WTC11 (cell line): ENCODE measurements at regions not wholly inside any gene's neighbourhood (a gene's known extent, or its start where the extent isn't known, plus 50 kb on each side); places are given as distances from the start of the nearest gene placed in this dataset.

Source experiments
- ATAC-seq: fragments of 200-7000 bp; cut with Tn5 transposase; 2 replicates; pipeline ENCODE4 v1.10.0; 2021; ENCODE audit warnings: mild to moderate bottlenecking, moderate library complexity
- CTCF ChIA-PET: fragments of 300-600 bp; sonication (Branson Sonifier 250); formaldehyde crosslinking; loops from one replicate; lab custom pipeline; 2021; ENCODE audit warnings: antibody characterized with exemption; lab: Charles Lee
- POLR2A ChIA-PET: fragments of 350-600 bp; sonication (Branson Sonifier 250); formaldehyde crosslinking; loops from one replicate; lab custom pipeline; 2021; ENCODE audit warnings: antibody characterized with exemption; lab: Charles Lee
- DNase-seq: peaks from one replicate; pipeline ENCODE4 v3.0.0; 2021; ENCODE audit warnings: low spot score
- H3K27ac Mint-ChIP-seq: 2 replicates; pipeline ENCODE4 v1.8.0; 2021; ENCODE audit warnings: mixed read lengths
- H3K27me3 Mint-ChIP-seq: 2 replicates; pipeline ENCODE4 v1.8.0; 2021; ENCODE audit warnings: low read depth, mild to moderate bottlenecking, moderate library complexity, mixed read lengths
- H3K36me3 Mint-ChIP-seq: 2 replicates; pipeline ENCODE4 v1.8.0; 2021; ENCODE audit warnings: mixed read lengths
- H3K4me1 Mint-ChIP-seq: 2 replicates; pipeline ENCODE4 v1.8.0; 2022; ENCODE audit warnings: mixed read lengths
- H3K4me3 Mint-ChIP-seq: 2 replicates; pipeline ENCODE4 v1.8.0; 2021; ENCODE audit warnings: mild to moderate bottlenecking, moderate library complexity, mixed read lengths
- H3K9me3 Mint-ChIP-seq: 2 replicates; pipeline ENCODE4 v1.8.0; 2021; ENCODE audit warnings: mixed read lengths
- E2F1 ChIP-seq: sonication (generic); formaldehyde crosslinking; IDR thresholded peaks from 2 replicates; pipeline ENCODE4 v1.8.0; 2022; ENCODE audit warnings: mild to moderate bottlenecking, missing genetic modification reagents
- EMX1 ChIP-seq: fragments of 250-450 bp; sonication (Bioruptor Pico); IDR thresholded peaks from 2 replicates; pipeline ENCODE4 v1.8.0; 2021; ENCODE audit warnings: mild to moderate bottlenecking
- ERG ChIP-seq: fragments of 250-450 bp; sonication (Bioruptor Pico); IDR thresholded peaks from 2 replicates; pipeline ENCODE4 v1.8.0; 2021; ENCODE audit warnings: mild to moderate bottlenecking
- FOXK1 ChIP-seq: sonication (generic); formaldehyde crosslinking; IDR thresholded peaks from 2 replicates; pipeline ENCODE4 v1.8.0; 2022; ENCODE audit warnings: mild to moderate bottlenecking, moderate library complexity, missing genetic modification reagents
- FOXP4 ChIP-seq: sonication (generic); formaldehyde crosslinking; IDR thresholded peaks from 2 replicates; pipeline ENCODE4 v1.8.0; 2022; ENCODE audit warnings: mild to moderate bottlenecking, missing genetic modification reagents
- JUN ChIP-seq: sonication (generic); formaldehyde crosslinking; IDR thresholded peaks from 2 replicates; pipeline ENCODE4 v1.8.0; 2023; ENCODE audit warnings: mild to moderate bottlenecking, missing genetic modification reagents
- MYBL2 ChIP-seq: sonication (generic); formaldehyde crosslinking; IDR thresholded peaks from 2 replicates; pipeline ENCODE4 v1.8.1; 2023; ENCODE audit warnings: mild to moderate bottlenecking, moderate library complexity, missing genetic modification reagents
- NFE2L1 ChIP-seq: sonication (generic); formaldehyde crosslinking; IDR thresholded peaks from 2 replicates; pipeline ENCODE4 v1.8.1; 2023; ENCODE audit warnings: missing genetic modification reagents
- NFYB ChIP-seq: sonication (generic); formaldehyde crosslinking; conservative IDR thresholded peaks from 2 replicates; pipeline ENCODE4 v1.8.0; 2022; ENCODE audit warnings: low read depth, missing genetic modification reagents
- NR3C1 ChIP-seq: sonication (generic); formaldehyde crosslinking; conservative IDR thresholded peaks from 2 replicates; pipeline ENCODE4 v1.8.1; 2023; ENCODE audit warnings: low read depth, mild to moderate bottlenecking, missing genetic modification reagents
- OVOL2 ChIP-seq: fragments of 250-450 bp; sonication (Bioruptor Pico); IDR thresholded peaks from 2 replicates; pipeline ENCODE4 v1.9.0; 2021; ENCODE audit warnings: mild to moderate bottlenecking, borderline replicate concordance
- RELA ChIP-seq: sonication (generic); formaldehyde crosslinking; IDR thresholded peaks from 2 replicates; pipeline ENCODE4 v1.8.1; 2022; ENCODE audit warnings: missing genetic modification reagents, mild to moderate bottlenecking, borderline replicate concordance
- RORB ChIP-seq: fragments of 250-450 bp; sonication (Bioruptor Pico); IDR thresholded peaks from 2 replicates; pipeline ENCODE4 v1.9.0; 2021; ENCODE audit warnings: mild to moderate bottlenecking
- SMAD3 ChIP-seq: sonication (generic); formaldehyde crosslinking; IDR thresholded peaks from 2 replicates; pipeline ENCODE4 v1.8.0; 2022; ENCODE audit warnings: missing genetic modification reagents, mild to moderate bottlenecking, borderline replicate concordance
- STAT6 ChIP-seq: sonication (generic); formaldehyde crosslinking; conservative IDR thresholded peaks from 2 replicates; pipeline ENCODE4 v1.8.1; 2023; ENCODE audit warnings: mild to moderate bottlenecking, low read depth, missing genetic modification reagents, moderate library complexity
- TEAD1 ChIP-seq: sonication (generic); formaldehyde crosslinking; IDR thresholded peaks from 2 replicates; pipeline ENCODE4 v1.8.0; 2022; ENCODE audit warnings: mild to moderate bottlenecking, missing genetic modification reagents
- ZNF263 ChIP-seq: sonication (generic); formaldehyde crosslinking; IDR thresholded peaks from 2 replicates; pipeline ENCODE4 v1.8.1; 2022; ENCODE audit warnings: low read depth, mild to moderate bottlenecking, moderate library complexity, missing genetic modification reagents
- ZNF281 ChIP-seq: sonication (generic); formaldehyde crosslinking; IDR thresholded peaks from 2 replicates; pipeline ENCODE4 v1.8.0; 2023; ENCODE audit warnings: mild to moderate bottlenecking, missing genetic modification reagents
- ZNF396 ChIP-seq: fragments of 250-450 bp; sonication (Bioruptor Pico); IDR thresholded peaks from 2 replicates; pipeline ENCODE4 v1.8.0; 2021; ENCODE audit warnings: mild to moderate bottlenecking, moderate library complexity, borderline replicate concordance
- ZNF671 ChIP-seq: fragments of 250-450 bp; sonication (Bioruptor Pico); IDR thresholded peaks from 2 replicates; pipeline ENCODE4 v1.8.0; 2021; ENCODE audit warnings: mild to moderate bottlenecking

GRCh38 chr7:41222746-41223145 is 480.1 kb downstream of the INHBA start:
- H3K4me1 Mint-ChIP-seq = peaks cover 8% of the 10 kb centered on the region
- no peak overlapping the region for H3K27ac Mint-ChIP-seq
- H3K36me3 Mint-ChIP-seq = no peaks in the 10 kb centered on the region
- DNase-seq (no peak), ATAC-seq (no peak)
- no peaks in the 10 kb centered on the region for H3K9me3 Mint-ChIP-seq
- ChIA-PET POLR2A (no interaction called here), CTCF (interaction anchor here (0.6 to 0.9 kb wide), 2 partner anchors 482 to 510 kb away, joined by 3 read pairs; no protein-coding TSS in a partner anchor)
- peaks cover 56% of the 10 kb centered on the region for H3K27me3 Mint-ChIP-seq
- H3K4me3 Mint-ChIP-seq = no peak overlapping the region
- no peak for TF ChIP-seq TEAD1 (CRISPR knock-in tag)
- no peak for TF ChIP-seq FOXK1 (CRISPR knock-in tag)
- no peak for TF ChIP-seq ZNF281
- no peak for TF ChIP-seq EMX1 (CRISPR knock-in tag)
- no peak for TF ChIP-seq JUN (CRISPR knock-in tag)
- TF ChIP-seq RELA = no peak
- no peak for TF ChIP-seq NR3C1 (CRISPR knock-in tag)
- TF ChIP-seq FOXP4 = no peak
- no peak for TF ChIP-seq SMAD3 (CRISPR knock-in tag)
- TF ChIP-seq ZNF396 (CRISPR knock-in tag) = no peak
- TF ChIP-seq OVOL2 (CRISPR knock-in tag) = no peak
- TF ChIP-seq NFYB (CRISPR knock-in tag) = no peak
- no peak for TF ChIP-seq MYBL2
- TF ChIP-seq NFE2L1 (CRISPR knock-in tag) = no peak
- TF ChIP-seq RORB = no peak
- no peak for TF ChIP-seq STAT6 (CRISPR knock-in tag)
- TF ChIP-seq E2F1 (CRISPR knock-in tag) = no peak

GRCh38 chr7:41220266-41220665 is 482.6 kb downstream of the INHBA start:
- Mint-ChIP-seq H3K27me3 (peaks cover 81% of the 10 kb centered on the region), H3K4me3 (no peak overlapping the region), H3K4me1 (peaks cover 8% of the 10 kb centered on the region), H3K27ac (no peak overlapping the region), H3K36me3 (no peaks in the 10 kb centered on the region), H3K9me3 (no peaks in the 10 kb centered on the region)
- no peak for ATAC-seq
- CTCF ChIA-PET = interaction anchor here (1.0 to 1.8 kb wide), 2 partner anchors 95 to 485 kb away, joined by 3 to 6 read pairs; no protein-coding TSS in a partner anchor
- no peak for DNase-seq
- no peak for TF ChIP-seq ERG (CRISPR knock-in tag)
- no peak for TF ChIP-seq ZNF263 (CRISPR knock-in tag)
- no peak for TF ChIP-seq FOXP4
- no peak for TF ChIP-seq ZNF671 (CRISPR knock-in tag)
- TF ChIP-seq, all 79 proteins: peak for 0
- POLR2A ChIA-PET = no interaction called here
